HuH-7 (cell line): ENCODE measurements at regions not wholly inside any gene's neighbourhood (a gene's known extent, or its start where the extent isn't known, plus 50 kb on each side); places are given as distances from the start of the nearest gene placed in this dataset.

Source experiments
- DNase-seq: peaks from one replicate; pipeline ENCODE4 v3.0.0; 2011; ENCODE audit warnings: low spot score

GRCh38 chr10:31583293-31583692 is 264.3 kb downstream of the ZEB1 start:
- no peak for DNase-seq

GRCh38 chr10:31582365-31583052 is 263.5 kb downstream of the ZEB1 start:
- no peak for DNase-seq

- no peak for DNase-seq
Observed at GRCh38 chr10:31581741-31582323, 262.8 kb downstream of the ZEB1 start.

GRCh38 chr10:31580646-31581045 is 261.6 kb downstream of the ZEB1 start:
- DNase-seq: no peak
